IMR-90 (cell line): ENCODE measurements at regions not wholly inside any gene's neighbourhood (a gene's known extent, or its start where the extent isn't known, plus 50 kb on each side); places are given as distances from the start of the nearest gene placed in this dataset.

Source experiments
- BHLHE40 ChIP-seq: fragments of 150-350 bp; IDR thresholded peaks from 2 replicates; pipeline ENCODE4 v1.6.1; 2016; ENCODE audit warnings: mild to moderate bottlenecking, low read depth, low read length
- FOS ChIP-seq: fragments of 150-350 bp; IDR thresholded peaks from 2 replicates; pipeline ENCODE4 v1.6.1; 2016; ENCODE audit warnings: low read depth, low read length
- POLR2A ChIP-seq: IDR thresholded peaks from 2 replicates; pipeline ENCODE4 v1.6.1; 2012; ENCODE audit warnings: mild to moderate bottlenecking, low read depth, low read length
- RAD21 ChIP-seq: IDR thresholded peaks from 2 replicates; pipeline ENCODE4 v1.6.1; 2012; ENCODE audit warnings: low read length, improper control_type of control experiment
- RCOR1 ChIP-seq: IDR thresholded peaks from 2 replicates; pipeline ENCODE4 v1.6.1; 2012; ENCODE audit warnings: mild to moderate bottlenecking, low read length, improper control_type of control experiment; ENCODE audit not compliant: insufficient replicate concordance
- RFX5 ChIP-seq: IDR thresholded peaks from 2 replicates; pipeline ENCODE4 v1.8.0; 2012; ENCODE audit warnings: low read depth, mild to moderate bottlenecking, low read length, moderate library complexity
- TF ChIP-seq, protein P1 (sequence below): conservative IDR thresholded peaks from 2 replicates; pipeline ENCODE4 v1.5.1; 2012; ENCODE audit warnings: mild to moderate bottlenecking, low read depth, low read length, improper control_type of control experiment
- TF ChIP-seq, protein P2 (sequence below): fragments of 150-350 bp; IDR thresholded peaks from 2 replicates; pipeline ENCODE4 v1.6.1; 2016; ENCODE audit warnings: low read depth, mild to moderate bottlenecking, low read length, moderate library complexity, borderline replicate concordance

GRCh38 chr9:83133316-83133715 is 70.4 kb upstream of the RASEF start:
- no peak for TF ChIP-seq FOS
- TF ChIP-seq, protein P1, sequence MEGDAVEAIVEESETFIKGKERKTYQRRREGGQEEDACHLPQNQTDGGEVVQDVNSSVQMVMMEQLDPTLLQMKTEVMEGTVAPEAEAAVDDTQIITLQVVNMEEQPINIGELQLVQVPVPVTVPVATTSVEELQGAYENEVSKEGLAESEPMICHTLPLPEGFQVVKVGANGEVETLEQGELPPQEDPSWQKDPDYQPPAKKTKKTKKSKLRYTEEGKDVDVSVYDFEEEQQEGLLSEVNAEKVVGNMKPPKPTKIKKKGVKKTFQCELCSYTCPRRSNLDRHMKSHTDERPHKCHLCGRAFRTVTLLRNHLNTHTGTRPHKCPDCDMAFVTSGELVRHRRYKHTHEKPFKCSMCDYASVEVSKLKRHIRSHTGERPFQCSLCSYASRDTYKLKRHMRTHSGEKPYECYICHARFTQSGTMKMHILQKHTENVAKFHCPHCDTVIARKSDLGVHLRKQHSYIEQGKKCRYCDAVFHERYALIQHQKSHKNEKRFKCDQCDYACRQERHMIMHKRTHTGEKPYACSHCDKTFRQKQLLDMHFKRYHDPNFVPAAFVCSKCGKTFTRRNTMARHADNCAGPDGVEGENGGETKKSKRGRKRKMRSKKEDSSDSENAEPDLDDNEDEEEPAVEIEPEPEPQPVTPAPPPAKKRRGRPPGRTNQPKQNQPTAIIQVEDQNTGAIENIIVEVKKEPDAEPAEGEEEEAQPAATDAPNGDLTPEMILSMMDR = no peak
- no peak for TF ChIP-seq POLR2A
- no peak for TF ChIP-seq RAD21
- TF ChIP-seq BHLHE40 = no peak
- no peak for TF ChIP-seq RFX5
- TF ChIP-seq, protein P2, sequence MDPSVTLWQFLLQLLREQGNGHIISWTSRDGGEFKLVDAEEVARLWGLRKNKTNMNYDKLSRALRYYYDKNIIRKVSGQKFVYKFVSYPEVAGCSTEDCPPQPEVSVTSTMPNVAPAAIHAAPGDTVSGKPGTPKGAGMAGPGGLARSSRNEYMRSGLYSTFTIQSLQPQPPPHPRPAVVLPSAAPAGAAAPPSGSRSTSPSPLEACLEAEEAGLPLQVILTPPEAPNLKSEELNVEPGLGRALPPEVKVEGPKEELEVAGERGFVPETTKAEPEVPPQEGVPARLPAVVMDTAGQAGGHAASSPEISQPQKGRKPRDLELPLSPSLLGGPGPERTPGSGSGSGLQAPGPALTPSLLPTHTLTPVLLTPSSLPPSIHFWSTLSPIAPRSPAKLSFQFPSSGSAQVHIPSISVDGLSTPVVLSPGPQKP = no peak
- TF ChIP-seq RCOR1 = no peak
